ENCODE measurements at regions not wholly inside any gene's neighbourhood (a gene's known extent, or its start where the extent isn't known, plus 50 kb on each side); places are given as distances from the start of the nearest gene placed in this dataset.

DNA sequence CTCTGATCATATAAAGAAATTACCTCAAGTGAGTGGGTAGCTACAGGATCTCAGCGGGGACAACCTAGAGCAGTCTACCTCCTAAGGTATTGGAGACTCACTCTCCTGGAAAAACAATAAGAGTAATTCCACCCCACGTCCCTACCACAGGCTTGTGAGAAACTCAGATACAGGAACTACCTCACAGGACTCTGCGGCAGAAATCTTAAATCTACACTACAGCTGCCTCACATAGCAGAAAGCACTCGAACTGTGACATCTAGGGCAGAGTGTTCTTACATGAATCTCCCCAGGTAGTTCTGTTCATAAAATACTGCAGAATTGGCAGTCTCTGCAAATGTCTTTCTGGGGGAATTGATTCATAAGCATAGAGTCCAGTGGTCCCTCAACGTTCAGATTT is 382.9 kb upstream of the IL12A start:
- H3K27me3 Mint-ChIP-seq: no peaks in the 10 kb centered on the region
- ChIA-PET POLR2A (no interaction called here), CTCF (no interaction called here)
- no peak for DNase-seq
- no peaks in the 10 kb centered on the region for H3K36me3 Mint-ChIP-seq (ENCODE audit: low read depth)
- no peak for ATAC-seq
- TF ChIP-seq, protein P1, sequence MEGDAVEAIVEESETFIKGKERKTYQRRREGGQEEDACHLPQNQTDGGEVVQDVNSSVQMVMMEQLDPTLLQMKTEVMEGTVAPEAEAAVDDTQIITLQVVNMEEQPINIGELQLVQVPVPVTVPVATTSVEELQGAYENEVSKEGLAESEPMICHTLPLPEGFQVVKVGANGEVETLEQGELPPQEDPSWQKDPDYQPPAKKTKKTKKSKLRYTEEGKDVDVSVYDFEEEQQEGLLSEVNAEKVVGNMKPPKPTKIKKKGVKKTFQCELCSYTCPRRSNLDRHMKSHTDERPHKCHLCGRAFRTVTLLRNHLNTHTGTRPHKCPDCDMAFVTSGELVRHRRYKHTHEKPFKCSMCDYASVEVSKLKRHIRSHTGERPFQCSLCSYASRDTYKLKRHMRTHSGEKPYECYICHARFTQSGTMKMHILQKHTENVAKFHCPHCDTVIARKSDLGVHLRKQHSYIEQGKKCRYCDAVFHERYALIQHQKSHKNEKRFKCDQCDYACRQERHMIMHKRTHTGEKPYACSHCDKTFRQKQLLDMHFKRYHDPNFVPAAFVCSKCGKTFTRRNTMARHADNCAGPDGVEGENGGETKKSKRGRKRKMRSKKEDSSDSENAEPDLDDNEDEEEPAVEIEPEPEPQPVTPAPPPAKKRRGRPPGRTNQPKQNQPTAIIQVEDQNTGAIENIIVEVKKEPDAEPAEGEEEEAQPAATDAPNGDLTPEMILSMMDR (IDR thresholded peaks at IDR 0.05): no peak
- no peak overlapping the region for H3K4me3 Mint-ChIP-seq
- intact Hi-C loops (cut with micrococcal nuclease): no loop called here
- no peak overlapping the region for H3K27ac Mint-ChIP-seq
- no peaks in the 10 kb centered on the region for H3K4me1 Mint-ChIP-seq (ENCODE audit: low read depth)
- no peaks in the 10 kb centered on the region for H3K9me3 Mint-ChIP-seq

DNA sequence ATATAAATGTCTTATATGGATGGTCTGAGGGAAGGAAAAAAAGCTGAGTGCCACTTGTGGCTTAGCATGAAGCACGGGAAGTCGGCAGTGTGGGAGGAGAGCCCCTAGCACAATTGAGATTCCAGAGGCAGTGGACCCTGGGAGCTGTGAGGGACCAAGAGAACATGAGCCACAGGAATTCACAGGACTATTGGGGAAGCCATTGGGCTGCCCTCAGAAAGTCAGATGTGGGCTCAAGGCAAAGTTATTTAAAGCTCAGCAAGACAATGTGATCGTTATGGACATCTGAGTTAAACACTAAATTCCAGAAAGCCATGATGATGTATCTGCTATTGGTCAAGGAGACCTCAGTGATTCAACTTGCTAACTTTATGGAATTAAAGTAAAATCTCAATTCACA is 380.8 kb upstream of the IL12A start:
- POLR2A ChIA-PET: no interaction called here
- TF ChIP-seq, protein P1 (IDR thresholded peaks at IDR 0.05): no peak
- no peak overlapping the region for H3K4me3 Mint-ChIP-seq
- H3K27ac Mint-ChIP-seq: no peak overlapping the region
- H3K4me1 Mint-ChIP-seq (ENCODE audit: low read depth): no peaks in the 10 kb centered on the region
- H3K36me3 Mint-ChIP-seq (ENCODE audit: low read depth): no peaks in the 10 kb centered on the region
- ATAC-seq (no peak), DNase-seq (no peak)
- intact Hi-C loops (cut with micrococcal nuclease): no loop called here
- CTCF ChIA-PET: no interaction called here
- H3K9me3 Mint-ChIP-seq: no peaks in the 10 kb centered on the region
- H3K27me3 Mint-ChIP-seq: peaks cover 1% of the 10 kb centered on the region

DNA sequence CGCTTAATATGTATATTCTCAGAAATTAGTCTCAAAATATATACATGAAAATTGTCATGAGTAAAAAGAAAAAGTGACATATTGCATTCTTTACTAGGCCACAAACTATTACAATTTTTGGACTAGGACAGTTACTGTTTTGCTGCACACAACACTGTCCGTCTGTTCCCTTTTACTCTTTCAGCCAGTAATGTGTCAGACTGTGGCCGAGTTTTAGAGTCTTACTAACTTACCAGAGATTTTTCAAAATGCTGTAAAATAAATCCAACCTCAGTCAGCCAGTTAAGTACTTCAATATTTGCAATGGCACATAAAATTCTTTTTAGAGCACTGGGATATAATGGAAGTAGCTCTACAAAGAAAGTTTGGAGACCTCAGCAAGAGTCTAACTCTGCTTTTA is 380.3 kb upstream of the IL12A start:
- ChIA-PET POLR2A (no interaction called here), CTCF (no interaction called here)
- Mint-ChIP-seq H3K36me3 (ENCODE audit: low read depth) (no peaks in the 10 kb centered on the region), H3K4me1 (ENCODE audit: low read depth) (no peaks in the 10 kb centered on the region), H3K27ac (no peak overlapping the region), H3K27me3 (peaks cover 1% of the 10 kb centered on the region), H3K4me3 (no peak overlapping the region), H3K9me3 (no peaks in the 10 kb centered on the region)
- ATAC-seq: no peak
- DNase-seq: no peak
- TF ChIP-seq, protein P1 (IDR thresholded peaks at IDR 0.05): no peak
- intact Hi-C loops (cut with micrococcal nuclease): no loop called here

DNA sequence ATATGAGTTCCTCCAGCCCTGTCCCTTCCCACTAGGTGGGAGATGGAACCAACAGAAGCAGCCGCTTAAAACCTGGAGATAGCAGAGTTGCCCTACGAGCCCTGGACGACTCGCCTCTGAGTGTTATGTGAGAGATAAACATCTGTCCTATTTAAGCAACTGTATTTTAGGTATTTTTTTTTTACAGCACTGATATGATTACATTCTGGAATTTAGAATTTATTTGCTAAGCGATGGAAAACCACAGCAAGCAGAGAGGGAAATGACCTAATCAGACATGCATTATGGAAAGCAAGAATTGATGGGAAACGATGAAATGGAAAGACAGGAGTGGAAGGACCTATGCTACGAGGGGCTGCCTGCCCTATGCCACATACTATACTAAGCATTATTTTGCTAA is 379.0 kb upstream of the IL12A start:
- no peak for ATAC-seq
- CTCF ChIA-PET: no interaction called here
- Mint-ChIP-seq H3K4me3 (no peak overlapping the region), H3K4me1 (ENCODE audit: low read depth) (no peaks in the 10 kb centered on the region), H3K27ac (no peak overlapping the region), H3K27me3 (peaks cover 1% of the 10 kb centered on the region), H3K36me3 (ENCODE audit: low read depth) (no peaks in the 10 kb centered on the region), H3K9me3 (no peaks in the 10 kb centered on the region)
- DNase-seq: no peak
- intact Hi-C loops (cut with micrococcal nuclease): no loop called here
- TF ChIP-seq, protein P1 (IDR thresholded peaks at IDR 0.05): no peak
- POLR2A ChIA-PET: no interaction called here

DNA sequence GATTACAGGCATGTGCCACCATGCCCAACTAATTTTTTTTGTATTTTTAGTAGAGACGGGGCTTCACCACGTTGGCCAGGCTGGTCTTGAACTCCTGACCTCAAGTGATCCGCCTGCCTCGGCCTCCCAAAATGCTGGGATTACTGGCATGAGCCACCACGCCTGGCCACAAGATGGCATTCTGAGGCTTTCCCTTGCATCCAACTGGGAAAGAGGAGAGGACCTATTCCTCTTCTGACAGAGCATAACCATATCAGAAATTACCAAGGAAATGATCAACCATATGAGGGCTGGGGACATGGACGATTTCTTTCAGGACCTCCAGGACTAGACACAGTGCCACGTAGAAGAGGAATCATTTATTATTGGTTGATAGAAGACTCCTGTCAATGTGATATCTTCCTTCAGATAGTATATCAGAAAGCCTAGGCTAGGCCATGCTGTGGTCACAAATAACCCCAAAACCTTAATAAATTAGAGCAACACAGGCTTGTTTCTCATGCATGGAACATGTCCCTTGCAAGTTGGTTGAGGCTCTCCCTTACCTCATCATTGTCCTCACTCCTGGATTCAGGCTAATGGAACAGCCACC is 372.3 kb upstream of the IL12A start:
- Mint-ChIP-seq H3K4me3 (no peak overlapping the region), H3K27me3 (no peaks in the 10 kb centered on the region), H3K36me3 (ENCODE audit: low read depth) (no peaks in the 10 kb centered on the region), H3K9me3 (peaks cover 3% of the 10 kb centered on the region), H3K27ac (no peak overlapping the region), H3K4me1 (ENCODE audit: low read depth) (no peaks in the 10 kb centered on the region)
- intact Hi-C loops (cut with micrococcal nuclease): no loop called here
- POLR2A ChIA-PET: no interaction called here
- no peak for DNase-seq
- no peak for ATAC-seq
- CTCF ChIA-PET: no interaction called here
- TF ChIP-seq, protein P1 (IDR thresholded peaks at IDR 0.05): no peak
